Hepatocyte (in vitro differentiated cells): ENCODE measurements at regions not wholly inside any gene's neighbourhood (a gene's known extent, or its start where the extent isn't known, plus 50 kb on each side); places are given as distances from the start of the nearest gene placed in this dataset.

Experiments used
- CTCF ChIP-seq: fragments of 200-600 bp; sonication (generic); IDR thresholded peaks from 2 replicates; pipeline ENCODE4 v1.5.1; 2016; ENCODE audit warnings: antibody characterized with exemption, mild to moderate bottlenecking; ENCODE audit not compliant: poor library complexity
- EZH2 ChIP-seq: fragments of 200-600 bp; sonication (generic); IDR thresholded peaks from 2 replicates; pipeline ENCODE4 v1.6.1; 2016; ENCODE audit warnings: antibody characterized with exemption, mild to moderate bottlenecking, borderline replicate concordance
- EZH2phosphoT487 ChIP-seq: fragments of 200-600 bp; sonication (generic); IDR thresholded peaks from one replicate; pipeline ENCODE4 v1.6.1; 2018; ENCODE audit warnings: antibody characterized with exemption, mild to moderate bottlenecking, low read depth, moderate library complexity; ENCODE audit not compliant: unreplicated experiment, severe bottlenecking

GRCh38 chr17:27237890-27238289 is 56.0 kb upstream of the WSB1 start:
- TF ChIP-seq CTCF: no peak
- TF ChIP-seq EZH2phosphoT487: no peak
- no peak for TF ChIP-seq EZH2
